Gastroesophageal sphincter (tissue), 4 donors: ENCODE measurements at regions not wholly inside any gene's neighbourhood (a gene's known extent, or its start where the extent isn't known, plus 50 kb on each side); places are given as distances from the start of the nearest gene placed in this dataset.

Experiments
- ATAC-seq: fragments of 150-250 bp; one replicate; pipeline ENCODE4 v1.9.1; 2016; ENCODE audit warnings: mild to moderate bottlenecking, moderate library complexity
- H3K27ac ChIP-seq, 4 donors: fragments of 200-600 bp; sonication (generic) in 3 of 4; 1 replicate in 3 of 4; 2 replicates in 1 of 4; pipeline ENCODE4 v1.5.1; 2016 to 2019
- H3K27me3 ChIP-seq: fragments of 200-600 bp; sonication (generic); one replicate; pipeline ENCODE4 v1.5.1; 2019
- H3K36me3 ChIP-seq, 2 donors: fragments of 200-600 bp; sonication (generic); one replicate each; pipeline ENCODE4 v1.5.1; 2019; ENCODE audit warnings: control low read depth in 1 of 2
- H3K4me1 ChIP-seq, 3 donors: fragments of 200-600 bp; sonication (generic); 1 replicate in 2 of 3; 2 replicates in 1 of 3; pipeline ENCODE4 v1.5.1; 2016 to 2019; ENCODE audit warnings: control low read depth in 2 of 3
- H3K4me3 ChIP-seq, 2 donors: fragments of 200-600 bp; sonication (generic); one replicate each; pipeline ENCODE4 v1.5.1; 2019; ENCODE audit warnings: mild to moderate bottlenecking in 1 of 2, moderate library complexity in 1 of 2
- H3K9me3 ChIP-seq, 3 donors: fragments of 200-600 bp; sonication (generic); one replicate each; pipeline ENCODE4 v1.5.1; 2017 to 2019; ENCODE audit warnings: control low read depth in 2 of 3
- EP300 ChIP-seq: sonication (generic); formaldehyde crosslinking; IDR thresholded peaks from one replicate; pipeline ENCODE4 v1.6.1; 2017; ENCODE audit warnings: antibody characterized with exemption, mild to moderate bottlenecking
- POLR2A ChIP-seq, 2 donors: fragments of 450-650 bp; IDR thresholded peaks; one replicate each; pipeline ENCODE4 v1.6.1; 2017; ENCODE audit warnings: antibody characterized with exemption in 2 of 2, mild to moderate bottlenecking in 2 of 2, moderate library complexity in 1 of 2
- POLR2AphosphoS5 ChIP-seq: sonication (generic); formaldehyde crosslinking; IDR thresholded peaks from one replicate; pipeline ENCODE4 v1.6.1; 2017; ENCODE audit warnings: antibody characterized with exemption
- WGBS, 2 donors: methylation state at CpG; one replicate each; pipeline ENCODE4 v1.1.5; 2018; ENCODE audit warnings: low coverage in 1 of 2; 5-methylcytosine and 5-hydroxymethylcytosine counted together
- TF ChIP-seq, protein P1 (sequence below), 4 experiments: fragments of 200-600 bp in 2 of 4; fragments of 450-650 bp in 2 of 4; sonication (generic) in 1 of 4; IDR thresholded peaks; one replicate each; pipeline ENCODE4 v1.5.1; 2017 to 2019; ENCODE audit warnings: antibody characterized with exemption in 4 of 4, mild to moderate bottlenecking in 2 of 4, moderate library complexity in 2 of 4

DNA sequence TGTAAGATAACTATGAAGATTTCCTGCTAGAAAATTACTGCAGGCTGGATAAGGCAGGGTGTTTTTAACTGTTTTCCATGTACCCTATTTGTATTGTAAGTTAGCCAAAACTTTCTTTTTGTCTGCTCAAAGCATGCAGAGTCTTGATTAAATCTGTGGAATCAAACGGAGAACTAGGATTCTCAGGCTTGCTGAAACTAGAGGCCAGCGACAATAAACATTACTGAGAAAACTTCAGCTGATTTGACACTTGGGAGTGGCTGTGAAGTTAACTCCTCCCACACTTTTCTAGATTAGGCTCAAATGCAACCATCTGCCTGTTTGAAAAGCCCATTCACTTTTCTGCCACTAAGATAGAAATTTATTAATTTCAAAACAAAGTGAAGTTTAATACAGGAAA lies 153.2 kb upstream of the FRMD4B start:
- no peaks in the 10 kb centered on the region for H3K36me3 ChIP-seq
- no peaks in the 10 kb centered on the region for H3K9me3 ChIP-seq
- H3K27me3 ChIP-seq = peaks cover 40% of the 10 kb centered on the region
- H3K27ac ChIP-seq = no peak overlapping the region
- peaks cover 0 to 22% (median 16%) of the 10 kb centered on the region in 3 donors for H3K4me1 ChIP-seq
- TF ChIP-seq POLR2AphosphoS5 (no peak), POLR2A (IDR thresholded peaks at IDR 0.05) (no peak), EP300 (no peak)
- TF ChIP-seq, protein P1, sequence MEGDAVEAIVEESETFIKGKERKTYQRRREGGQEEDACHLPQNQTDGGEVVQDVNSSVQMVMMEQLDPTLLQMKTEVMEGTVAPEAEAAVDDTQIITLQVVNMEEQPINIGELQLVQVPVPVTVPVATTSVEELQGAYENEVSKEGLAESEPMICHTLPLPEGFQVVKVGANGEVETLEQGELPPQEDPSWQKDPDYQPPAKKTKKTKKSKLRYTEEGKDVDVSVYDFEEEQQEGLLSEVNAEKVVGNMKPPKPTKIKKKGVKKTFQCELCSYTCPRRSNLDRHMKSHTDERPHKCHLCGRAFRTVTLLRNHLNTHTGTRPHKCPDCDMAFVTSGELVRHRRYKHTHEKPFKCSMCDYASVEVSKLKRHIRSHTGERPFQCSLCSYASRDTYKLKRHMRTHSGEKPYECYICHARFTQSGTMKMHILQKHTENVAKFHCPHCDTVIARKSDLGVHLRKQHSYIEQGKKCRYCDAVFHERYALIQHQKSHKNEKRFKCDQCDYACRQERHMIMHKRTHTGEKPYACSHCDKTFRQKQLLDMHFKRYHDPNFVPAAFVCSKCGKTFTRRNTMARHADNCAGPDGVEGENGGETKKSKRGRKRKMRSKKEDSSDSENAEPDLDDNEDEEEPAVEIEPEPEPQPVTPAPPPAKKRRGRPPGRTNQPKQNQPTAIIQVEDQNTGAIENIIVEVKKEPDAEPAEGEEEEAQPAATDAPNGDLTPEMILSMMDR (IDR thresholded peaks at IDR 0.05) = no peak
- 42 to 53% methylated on average over 2 of the region's 2 CpGs for WGBS, 2 donors
- H3K4me3 ChIP-seq = no peak overlapping the region
- no peak for ATAC-seq

DNA sequence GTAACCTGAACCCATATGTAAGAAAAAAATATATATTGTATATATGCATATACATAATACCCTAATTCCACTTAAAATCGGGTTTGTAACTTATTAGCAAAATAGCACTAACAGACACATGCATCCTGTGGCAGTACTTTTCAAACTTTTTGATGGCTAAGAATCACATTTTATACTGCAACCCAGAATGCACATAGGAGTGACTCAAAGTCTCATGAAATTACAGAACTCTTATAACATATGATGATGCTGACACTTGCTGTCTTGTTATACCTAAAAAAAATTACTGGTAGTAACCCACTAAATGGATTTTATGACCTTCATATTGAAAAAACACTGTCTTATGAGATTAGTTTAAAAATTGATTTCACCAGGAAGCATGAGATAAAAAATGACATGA lies 152.4 kb upstream of the FRMD4B start:
- WGBS, 2 donors = 90 to 94% methylated on average over 1 of the region's 1 CpG
- Histone ChIP-seq H3K4me1 (peaks cover 0 to 24% (median 16%) of the 10 kb centered on the region in 3 donors), H3K9me3 (no peaks in the 10 kb centered on the region), H3K27ac (no peak overlapping the region), H3K4me3 (no peak overlapping the region), H3K36me3 (no peaks in the 10 kb centered on the region), H3K27me3 (peaks cover 37% of the 10 kb centered on the region)
- no peak for TF ChIP-seq POLR2A (IDR thresholded peaks at IDR 0.05)
- no peak for ATAC-seq

DNA sequence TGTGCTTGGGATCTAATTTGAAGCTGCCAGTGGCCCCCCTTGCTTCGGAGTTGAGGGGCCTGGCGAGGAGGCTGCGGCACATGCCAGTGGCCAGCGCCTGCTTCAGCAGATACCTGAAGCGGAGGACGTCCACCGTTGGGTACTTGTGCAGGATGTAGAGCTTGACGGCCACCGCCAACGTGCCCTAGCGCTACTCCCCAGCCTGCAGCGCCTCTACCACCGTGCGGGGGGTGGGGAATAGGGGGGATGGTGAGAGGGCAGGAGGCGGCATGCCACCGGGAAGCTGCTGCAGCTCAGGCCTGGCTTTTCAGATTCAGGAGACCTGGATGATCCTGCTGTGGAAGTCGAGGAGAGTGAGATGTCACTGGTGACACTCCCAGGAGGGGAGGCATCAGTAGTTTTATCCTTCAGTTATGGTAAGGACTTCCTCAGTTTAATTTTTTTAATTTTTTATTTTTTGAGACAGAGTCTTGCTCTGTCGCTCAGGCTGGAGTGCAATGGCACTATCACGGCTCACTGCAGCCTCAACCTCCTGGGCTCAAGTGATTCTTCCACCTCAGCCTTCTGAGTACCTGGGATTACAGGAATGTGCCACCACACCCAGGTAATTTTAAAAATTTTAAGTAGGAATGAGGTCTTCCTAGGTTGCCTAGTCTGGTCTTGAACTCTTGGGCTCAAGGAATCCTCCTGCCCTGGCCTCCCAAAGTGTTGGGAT lies 150.6 kb upstream of the FRMD4B start:
- no peak overlapping the region for H3K27ac ChIP-seq
- WGBS, 2 donors = 92 to 95% methylated on average over 5 to 15 of the region's 19 CpGs
- TF ChIP-seq, protein P1 (IDR thresholded peaks at IDR 0.05) = no peak
- TF ChIP-seq POLR2A (IDR thresholded peaks at IDR 0.05) (no peak), EP300 (no peak), POLR2AphosphoS5 (no peak)
- no peak for ATAC-seq
- peaks cover 19% of the 10 kb centered on the region for H3K27me3 ChIP-seq
- H3K36me3 ChIP-seq = no peaks in the 10 kb centered on the region
- H3K4me1 ChIP-seq = peaks cover 0 to 27% (median 2%) of the 10 kb centered on the region in 3 donors
- no peaks in the 10 kb centered on the region for H3K9me3 ChIP-seq
- H3K4me3 ChIP-seq = no peak overlapping the region

DNA sequence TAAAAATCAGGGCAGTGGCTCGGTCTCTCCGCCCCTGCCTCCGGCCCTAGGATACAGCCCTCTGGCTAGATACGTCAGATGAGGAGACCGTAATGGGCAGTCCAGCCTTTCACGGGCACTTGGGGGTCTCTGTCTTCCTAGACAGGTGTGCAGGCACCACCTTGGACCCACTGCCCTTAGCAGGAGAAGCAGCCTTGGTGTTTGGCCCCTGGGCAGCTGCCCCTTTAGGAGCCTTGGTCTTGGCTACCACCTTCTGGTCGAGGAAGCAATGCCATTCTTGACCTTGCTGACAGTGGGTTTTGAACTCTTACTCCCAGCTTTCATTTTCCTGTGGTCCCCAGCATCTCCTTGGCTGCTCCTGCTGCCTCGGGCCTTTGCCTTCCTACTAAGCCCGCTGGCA lies 149.7 kb upstream of the FRMD4B start:
- no peak for TF ChIP-seq POLR2A (IDR thresholded peaks at IDR 0.05)
- TF ChIP-seq, protein P1 (IDR thresholded peaks at IDR 0.05) = no peak
- TF ChIP-seq POLR2AphosphoS5 = no peak
- no peak for TF ChIP-seq EP300
- no peaks in the 10 kb centered on the region for H3K9me3 ChIP-seq
- H3K27ac ChIP-seq = no peak overlapping the region
- H3K27me3 ChIP-seq = peaks cover 10% of the 10 kb centered on the region
- H3K4me1 ChIP-seq = peaks cover 0 to 23% (median 0%) of the 10 kb centered on the region in 3 donors
- no peak for ATAC-seq
- H3K36me3 ChIP-seq = no peaks in the 10 kb centered on the region
- 93 to 94% methylated on average over 3 to 8 of the region's 9 CpGs for WGBS, 2 donors
- no peak overlapping the region for H3K4me3 ChIP-seq

DNA sequence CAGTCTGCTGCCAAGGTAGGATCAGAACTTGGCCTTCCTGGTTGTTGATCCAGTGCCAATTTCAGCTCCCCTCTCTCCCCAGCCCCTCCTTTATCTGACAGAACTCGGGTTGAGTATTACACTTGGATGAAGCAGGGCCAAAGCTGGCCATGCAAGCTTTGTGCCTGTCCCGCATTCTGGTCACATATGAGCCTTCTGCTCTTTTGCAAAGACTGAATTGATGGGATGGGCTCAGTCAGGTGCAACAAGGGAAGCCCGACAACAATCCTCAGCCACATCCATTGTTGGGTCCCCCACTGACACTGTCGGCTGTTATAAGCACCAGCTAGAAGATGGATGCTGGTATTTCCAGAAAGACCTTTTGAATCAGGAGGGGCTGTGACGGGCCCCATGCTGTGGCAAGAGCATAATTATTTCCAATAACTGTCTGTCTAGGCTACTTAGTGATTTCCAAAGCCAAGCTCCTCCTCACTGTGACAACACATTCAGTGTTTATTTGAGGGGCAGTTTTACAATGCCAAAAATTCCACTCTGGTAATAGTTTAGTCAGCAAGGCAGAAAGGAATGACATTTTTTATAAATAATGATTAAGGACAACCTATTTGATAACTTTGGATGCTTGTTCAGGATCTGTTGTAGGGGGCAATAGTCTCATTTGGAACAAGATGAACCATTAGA lies 146.8 kb upstream of the FRMD4B start:
- no peak for ATAC-seq
- H3K4me1 ChIP-seq = peaks cover 0 to 23% (median 0%) of the 10 kb centered on the region in 3 donors
- no peak overlapping the region for H3K27ac ChIP-seq
- H3K4me3 ChIP-seq = no peak overlapping the region
- no peaks in the 10 kb centered on the region for H3K27me3 ChIP-seq
- WGBS, 2 donors = 56 to 71% methylated on average over 2 to 4 of the region's 5 CpGs
- TF ChIP-seq POLR2AphosphoS5 (no peak), POLR2A (IDR thresholded peaks at IDR 0.05) (no peak)
- TF ChIP-seq, protein P1 (IDR thresholded peaks at IDR 0.05) = no peak
- H3K36me3 ChIP-seq = no peaks in the 10 kb centered on the region
- H3K9me3 ChIP-seq = no peaks in the 10 kb centered on the region
